Psoas muscle (tissue), 7 donors: ENCODE measurements at regions not wholly inside any gene's neighbourhood (a gene's known extent, or its start where the extent isn't known, plus 50 kb on each side); places are given as distances from the start of the nearest gene placed in this dataset.

Experiments used
- ATAC-seq, 4 donors: fragments of 200-7000 bp; cut with Tn5 transposase; one replicate each; pipeline ENCODE4 v1.9.1; 2020; ENCODE audit warnings: moderate library complexity in 3 of 4, mild to moderate bottlenecking in 2 of 4
- DNase-seq, 2 donors: peaks; one replicate each; pipeline ENCODE4 v3.0.0-alpha.2; 2020
- H3K27ac ChIP-seq: fragments of 200-600 bp; one replicate; pipeline ENCODE4 v1.8.0; 2022
- H3K27me3 ChIP-seq, 3 donors: fragments of 200-600 bp in 1 of 3; one replicate each; pipeline versions ENCODE4 v1.6.1 to v1.8.0; 2013 to 2022; ENCODE audit warnings: low read length in 2 of 3, mild to moderate bottlenecking in 2 of 3, moderate library complexity in 1 of 3; ENCODE audit not compliant: insufficient read depth in 3 of 3
- H3K36me3 ChIP-seq, 2 donors: fragments of 200-600 bp in 1 of 2; one replicate each; pipeline versions ENCODE4 v1.6.1 to v1.8.0; 2013 to 2022; ENCODE audit warnings: low read depth in 1 of 2, mild to moderate bottlenecking in 1 of 2, moderate library complexity in 1 of 2; ENCODE audit not compliant: insufficient read depth in 1 of 2
- H3K4me1 ChIP-seq: fragments of 200-600 bp; one replicate; pipeline ENCODE4 v1.8.0; 2022
- H3K4me3 ChIP-seq: fragments of 200-600 bp; one replicate; pipeline ENCODE4 v1.8.0; 2022; ENCODE audit warnings: mild to moderate bottlenecking
- H3K9me3 ChIP-seq: fragments of 200-600 bp; one replicate; pipeline ENCODE4 v1.8.0; 2022
- whole genome bisulfite sequencing, 3 donors: extraction: QIAGEN DNeasy Blood & Tissue Kit; methylation state at CpG; one replicate each; pipeline versions ENCODE4 v1.1.6 to v1.1.7; 2013; 5-methylcytosine and 5-hydroxymethylcytosine counted together
- intact Hi-C, 2 donors: fragments of 100-400 bp; cut with DNase I; formaldehyde crosslinking; loops; one replicate each; pipeline versions ENCODE4 v1.11.0 to v1.14.2; 2022
- TF ChIP-seq, protein P1 (sequence below): fragments of 200-600 bp; IDR thresholded peaks from one replicate; pipeline ENCODE4 v1.8.0; 2022; ENCODE audit warnings: antibody characterized with exemption
- donor health status: healthy with polysubstance abuse.
- donor health status: DM: no; HTN: no; CAD: no; lungs with moderate emphysema.
- donor health status: Bipolar disorder and iron deficiency.
- donor health status: healthy.
- donor health status: DM: yes; HTN: yes; CAD: no.
- donor health status: DM: no; HTN: no; CAD: no.
- donor health status: DM: yes; HTN: yes; CAD: no.

DNA sequence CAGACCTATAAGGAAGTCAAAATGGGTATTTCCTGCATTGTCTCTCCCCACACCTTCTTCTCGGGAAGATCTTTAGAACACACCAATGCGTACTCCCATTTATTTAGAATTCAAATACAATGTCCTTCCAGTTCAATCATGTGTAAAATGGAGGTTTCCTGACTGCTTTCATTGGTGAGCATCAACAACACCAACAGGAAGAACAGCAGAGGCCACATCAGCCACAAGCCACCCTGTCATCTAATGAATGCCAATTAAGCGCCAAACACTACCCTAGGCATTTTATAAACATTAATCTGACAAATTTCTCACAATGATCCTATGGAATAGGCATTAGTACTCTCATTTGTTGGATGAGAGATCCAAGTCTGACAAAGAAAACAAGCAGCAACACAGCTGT is 68.4 kb upstream of the SMLR1 start:
- no peak overlapping the region for H3K27ac ChIP-seq
- no peaks in the 10 kb centered on the region for H3K36me3 ChIP-seq
- no peaks in the 10 kb centered on the region for H3K4me1 ChIP-seq
- no peaks in the 10 kb centered on the region for H3K27me3 ChIP-seq
- no peak for ATAC-seq
- DNase-seq = no peak
- H3K9me3 ChIP-seq = no peaks in the 10 kb centered on the region
- 89 to 92% (median 92%) methylated on average over 3 of the region's 3 CpGs for WGBS, 3 donors
- TF ChIP-seq, protein P1, sequence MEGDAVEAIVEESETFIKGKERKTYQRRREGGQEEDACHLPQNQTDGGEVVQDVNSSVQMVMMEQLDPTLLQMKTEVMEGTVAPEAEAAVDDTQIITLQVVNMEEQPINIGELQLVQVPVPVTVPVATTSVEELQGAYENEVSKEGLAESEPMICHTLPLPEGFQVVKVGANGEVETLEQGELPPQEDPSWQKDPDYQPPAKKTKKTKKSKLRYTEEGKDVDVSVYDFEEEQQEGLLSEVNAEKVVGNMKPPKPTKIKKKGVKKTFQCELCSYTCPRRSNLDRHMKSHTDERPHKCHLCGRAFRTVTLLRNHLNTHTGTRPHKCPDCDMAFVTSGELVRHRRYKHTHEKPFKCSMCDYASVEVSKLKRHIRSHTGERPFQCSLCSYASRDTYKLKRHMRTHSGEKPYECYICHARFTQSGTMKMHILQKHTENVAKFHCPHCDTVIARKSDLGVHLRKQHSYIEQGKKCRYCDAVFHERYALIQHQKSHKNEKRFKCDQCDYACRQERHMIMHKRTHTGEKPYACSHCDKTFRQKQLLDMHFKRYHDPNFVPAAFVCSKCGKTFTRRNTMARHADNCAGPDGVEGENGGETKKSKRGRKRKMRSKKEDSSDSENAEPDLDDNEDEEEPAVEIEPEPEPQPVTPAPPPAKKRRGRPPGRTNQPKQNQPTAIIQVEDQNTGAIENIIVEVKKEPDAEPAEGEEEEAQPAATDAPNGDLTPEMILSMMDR = no peak
- intact Hi-C loops = no loop called here
- H3K4me3 ChIP-seq = no peak overlapping the region

- Histone ChIP-seq H3K27me3 (no peaks in the 10 kb centered on the region), H3K9me3 (no peaks in the 10 kb centered on the region), H3K27ac (no peak overlapping the region), H3K4me3 (no peak overlapping the region), H3K36me3 (no peaks in the 10 kb centered on the region), H3K4me1 (no peaks in the 10 kb centered on the region)
- TF ChIP-seq, protein P1 = no peak
- no peak for DNase-seq
- no peak for ATAC-seq
- WGBS, 3 donors = 40 to 72% (median 58%) methylated on average over 1 of the region's 1 CpG
- intact Hi-C loops = no loop called here
These were observed 67.2 kb upstream of the SMLR1 start for GRCh38 chr6:130760006-130760405.

DNA sequence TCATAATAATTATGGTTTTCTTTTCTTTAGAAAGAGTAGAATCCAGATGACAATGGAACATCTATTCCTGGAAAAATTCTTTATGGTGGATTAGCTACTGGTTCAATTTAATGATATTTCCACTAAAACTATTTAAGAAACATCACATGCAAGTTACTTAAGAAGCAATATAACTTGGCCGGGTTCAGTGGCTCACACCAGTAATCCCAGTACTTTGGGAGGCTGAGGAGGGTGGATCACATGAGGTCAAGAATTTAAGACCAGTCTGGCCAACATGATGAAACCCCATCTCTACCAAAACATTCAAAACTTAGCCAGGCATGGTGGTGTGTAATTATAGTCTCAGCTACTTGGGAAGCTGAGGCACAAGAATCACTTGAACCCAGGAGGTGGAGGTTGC is 65.9 kb upstream of the SMLR1 start:
- WGBS, 3 donors = 33 to 57% (median 42%) methylated on average over 1 of the region's 1 CpG
- TF ChIP-seq, protein P1 = no peak
- no peak for ATAC-seq

DNA sequence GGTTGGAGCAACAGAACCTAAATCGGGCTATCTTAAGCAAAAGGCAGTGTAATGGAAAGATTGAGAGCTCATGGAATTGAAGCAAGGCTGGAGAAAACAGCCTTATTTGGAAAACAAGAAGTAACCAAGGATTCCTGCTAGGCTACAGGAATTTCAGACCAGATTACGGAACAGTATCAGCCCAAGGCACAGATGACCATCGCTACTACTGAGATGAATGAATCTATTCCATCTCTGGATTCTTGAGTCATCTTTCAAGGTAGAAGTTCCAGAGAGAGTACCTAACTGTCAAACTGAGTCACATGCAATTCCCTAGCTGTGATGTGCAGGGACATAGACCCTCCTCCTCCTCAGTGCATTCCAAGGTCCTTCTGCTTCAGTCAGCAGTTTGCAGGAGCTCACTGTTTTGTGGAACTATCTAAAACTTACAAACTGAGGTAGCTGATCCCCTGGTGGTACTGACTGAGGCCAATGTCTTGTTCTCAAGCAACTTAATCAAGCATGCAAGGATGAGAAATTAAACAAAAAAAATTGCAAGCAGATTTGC is 62.0 kb upstream of the SMLR1 start:
- no peak for ATAC-seq

More for the DNA sequence above, 65.9 kb upstream of the SMLR1 start:
- intact Hi-C loops = no loop called here
- Histone ChIP-seq H3K4me3 (no peak overlapping the region), H3K4me1 (no peaks in the 10 kb centered on the region), H3K27me3 (no peaks in the 10 kb centered on the region), H3K36me3 (no peaks in the 10 kb centered on the region), H3K9me3 (no peaks in the 10 kb centered on the region), H3K27ac (no peak overlapping the region)
- DNase-seq = no peak

More for the DNA sequence above, 62.0 kb upstream of the SMLR1 start:
- Histone ChIP-seq H3K9me3 (no peaks in the 10 kb centered on the region), H3K4me3 (no peak overlapping the region), H3K27me3 (no peaks in the 10 kb centered on the region), H3K36me3 (no peaks in the 10 kb centered on the region), H3K27ac (no peak overlapping the region), H3K4me1 (no peaks in the 10 kb centered on the region)
- 81 to 87% (median 83%) methylated on average over 3 of the region's 3 CpGs for WGBS, 3 donors
- DNase-seq = no peak
- intact Hi-C loops = no loop called here
- TF ChIP-seq, protein P1 = no peak
